NCI-H774 (cell line): ENCODE measurements at regions not wholly inside any gene's neighbourhood (a gene's known extent, or its start where the extent isn't known, plus 50 kb on each side); places are given as distances from the start of the nearest gene placed in this dataset.

Experiments
- DNase-seq: peaks from one replicate; lab custom pipeline; 2025; lab: John Stamatoyannopoulos, UW

DNA sequence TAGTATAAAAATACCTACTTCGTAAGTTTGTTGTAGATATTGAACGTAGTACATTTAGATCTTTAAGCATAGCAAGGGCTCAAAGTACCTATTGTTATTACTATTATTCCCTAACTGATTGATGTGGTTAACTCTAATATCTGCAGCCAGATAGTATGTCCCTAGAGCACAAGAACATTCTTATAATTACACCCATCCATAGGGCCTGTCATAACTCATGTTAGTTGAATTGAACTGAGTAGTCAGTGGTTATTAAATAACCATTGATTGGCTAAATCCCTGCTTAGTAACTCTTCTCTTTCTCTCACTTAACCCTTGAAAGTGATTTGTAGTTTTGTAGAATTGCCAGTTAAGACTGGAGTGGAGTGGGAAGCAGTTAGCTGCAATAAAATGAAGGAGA, 207.5 kb upstream of the HS3ST5 start:
- no peak for DNase-seq

- DNase-seq: no peak
These were observed 200.9 kb upstream of the HS3ST5 start for GRCh38 chr6:114543696-114544095.

DNA sequence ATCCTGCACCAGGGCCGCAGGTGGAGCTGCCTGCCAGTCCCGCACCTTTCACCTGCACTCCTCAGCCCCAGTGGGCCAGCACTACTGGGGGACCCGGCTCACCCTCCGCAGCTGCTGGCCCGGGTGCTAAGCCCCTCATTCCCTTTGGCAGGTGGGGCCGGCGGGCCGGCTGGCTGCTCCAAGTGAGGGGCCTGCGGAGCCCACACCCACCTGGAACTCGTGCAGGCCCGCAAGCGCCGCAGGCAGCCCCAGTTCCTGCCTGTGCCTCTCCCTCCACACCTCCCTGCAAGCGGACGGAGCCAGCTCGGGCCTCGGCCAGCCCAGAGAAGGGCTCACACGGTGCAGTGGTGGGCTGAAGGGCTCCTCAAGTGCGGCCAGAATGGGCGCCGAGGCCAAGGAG, 199.0 kb upstream of the HS3ST5 start:
- DNase-seq: no peak

DNA sequence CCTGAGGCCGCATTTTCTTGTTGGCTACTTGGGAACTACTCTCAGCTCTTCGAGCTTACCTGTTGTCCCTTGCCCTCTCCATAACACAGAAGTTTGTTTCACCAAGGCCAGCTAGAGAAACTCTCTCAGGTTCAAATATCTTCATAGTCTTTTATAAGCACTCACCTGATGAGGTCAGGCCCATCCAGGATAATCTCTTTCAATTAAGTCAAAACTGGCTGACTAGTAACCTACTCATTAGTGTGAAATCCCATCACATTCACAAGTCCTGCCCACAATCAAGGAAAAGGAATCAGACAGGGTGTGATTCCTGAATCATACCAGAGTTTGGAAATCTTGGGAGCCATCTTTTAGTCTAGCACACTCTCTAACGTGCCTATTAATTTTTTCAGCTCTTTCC, 195.2 kb upstream of the HS3ST5 start:
- DNase-seq: no peak

GRCh38 chr6:114534813-114535212, 192.0 kb upstream of the HS3ST5 start:
- no peak for DNase-seq

DNA sequence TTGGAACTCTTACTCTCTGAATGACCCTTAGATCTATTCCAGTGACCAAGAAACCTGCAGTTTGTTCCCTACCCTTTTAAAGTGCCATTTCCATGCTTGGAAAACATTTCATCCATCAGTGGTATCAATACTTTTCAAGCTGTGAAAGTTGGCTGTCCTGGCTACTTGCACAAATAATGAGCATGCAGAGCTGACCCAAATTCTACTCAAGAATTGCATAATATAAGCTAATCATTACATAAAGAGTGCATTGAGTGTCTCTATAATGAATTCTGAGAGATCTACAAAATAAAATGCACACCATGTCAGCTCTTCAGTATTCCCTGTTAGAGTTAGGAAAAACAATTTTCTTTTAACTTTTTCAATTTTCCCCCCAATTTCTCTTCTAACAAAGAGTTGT, 181.3 kb upstream of the HS3ST5 start:
- no peak for DNase-seq

DNA sequence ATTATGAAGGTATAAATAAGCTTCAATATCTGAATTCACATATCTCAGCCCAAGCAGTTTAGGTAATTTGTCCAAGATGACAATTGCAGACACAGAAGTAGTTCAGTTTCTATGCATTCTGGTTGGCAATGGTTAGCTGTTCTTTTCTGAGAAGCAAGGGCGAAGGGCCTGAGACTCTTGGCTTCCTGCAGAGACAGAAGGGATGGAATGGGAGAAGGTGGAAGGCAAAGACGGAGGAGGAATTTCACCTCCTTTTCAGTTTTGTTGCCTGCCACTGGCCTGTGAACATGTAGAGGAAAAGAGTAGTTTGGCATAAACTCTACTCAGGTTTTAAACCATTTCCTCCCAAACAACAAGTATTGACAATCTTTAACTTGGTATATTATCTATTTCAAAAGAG, 180.7 kb upstream of the HS3ST5 start:
- DNase-seq: no peak

DNA sequence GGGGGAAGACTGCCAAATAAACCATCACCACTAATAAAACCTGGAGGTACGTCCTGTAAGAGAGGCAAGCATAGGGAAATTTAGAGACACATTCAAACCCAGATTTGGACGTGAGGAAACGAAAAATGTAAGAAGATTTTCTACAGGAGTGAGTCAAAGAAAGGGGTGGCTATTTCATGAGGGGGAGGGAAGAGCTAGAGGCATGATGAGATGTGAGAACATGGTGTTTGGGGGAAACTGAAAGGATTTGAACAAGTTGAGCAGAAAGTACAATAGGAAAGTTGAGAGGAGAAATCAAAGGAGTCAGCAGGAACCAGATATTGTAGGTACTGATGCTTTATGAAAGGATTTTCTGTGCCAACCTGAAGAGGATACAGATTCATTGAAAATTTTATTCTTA, 179.1 kb upstream of the HS3ST5 start:
- no peak for DNase-seq

GRCh38 chr6:114520976-114521375, 178.2 kb upstream of the HS3ST5 start:
- DNase-seq: no peak

GRCh38 chr6:114514170-114514569, 171.3 kb upstream of the HS3ST5 start:
- DNase-seq: no peak

DNA sequence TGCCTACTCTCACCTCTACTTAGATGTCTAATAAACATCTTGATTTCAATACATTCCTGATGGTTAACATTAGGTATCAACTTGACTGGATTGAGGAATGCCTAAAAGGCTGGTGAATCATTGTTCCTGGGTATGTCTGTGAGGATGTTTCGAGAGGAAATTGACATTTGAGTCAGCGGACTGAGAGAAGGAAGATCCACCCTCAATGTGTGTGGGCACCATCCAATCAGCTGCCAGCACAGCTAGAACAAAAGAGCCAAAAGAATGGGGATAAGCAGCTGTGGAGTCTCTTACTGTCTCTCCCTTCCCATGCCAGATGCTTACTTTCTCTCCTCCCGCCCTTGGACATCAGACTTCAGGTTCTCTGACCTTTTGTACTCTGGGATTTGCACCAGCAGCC, 128.6 kb upstream of the HS3ST5 start:
- no peak for DNase-seq

DNA sequence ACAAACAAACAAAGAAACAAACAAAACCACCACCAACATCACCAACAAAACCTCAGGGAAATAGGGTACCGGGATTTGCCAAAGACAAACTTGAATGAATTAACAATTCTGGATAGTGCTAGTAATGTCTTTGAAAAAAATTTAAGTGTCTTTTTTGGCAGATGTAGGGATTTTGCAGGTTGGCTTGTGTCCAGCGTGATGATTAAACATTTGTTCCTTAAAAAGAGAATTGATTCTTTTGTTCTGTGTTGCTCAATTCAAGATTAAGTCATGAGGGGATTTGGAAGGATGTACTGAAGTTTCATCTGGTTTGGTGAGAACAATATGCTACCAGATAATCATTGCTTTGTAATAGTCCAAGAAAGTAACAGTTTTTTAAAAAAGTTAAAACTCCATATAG, 125.1 kb upstream of the HS3ST5 start:
- DNase-seq: no peak

DNA sequence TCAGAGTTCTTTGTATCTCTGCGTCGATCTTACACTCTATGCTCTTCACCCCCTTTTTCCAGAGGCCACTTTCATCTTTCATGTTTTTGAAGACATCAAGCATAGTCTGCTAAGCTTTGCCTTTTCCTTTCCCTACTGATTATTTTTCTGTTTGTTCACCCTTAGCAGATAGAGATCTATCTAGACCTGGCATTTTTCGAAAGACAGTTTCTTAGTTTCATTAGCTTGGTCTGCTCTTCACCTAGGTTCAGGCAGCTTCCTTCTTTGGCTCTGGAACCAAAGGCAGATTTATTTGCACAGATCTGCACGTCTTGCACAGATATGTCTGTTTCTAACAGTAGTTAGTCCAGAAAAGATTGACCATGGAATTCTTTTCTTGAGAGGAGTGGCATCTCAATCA, 122.7 kb upstream of the HS3ST5 start:
- DNase-seq: no peak

GRCh38 chr6:114453737-114454276, 111.0 kb upstream of the HS3ST5 start:
- no peak for DNase-seq

GRCh38 chr6:114452785-114453401, 110.1 kb upstream of the HS3ST5 start:
- no peak for DNase-seq

DNA sequence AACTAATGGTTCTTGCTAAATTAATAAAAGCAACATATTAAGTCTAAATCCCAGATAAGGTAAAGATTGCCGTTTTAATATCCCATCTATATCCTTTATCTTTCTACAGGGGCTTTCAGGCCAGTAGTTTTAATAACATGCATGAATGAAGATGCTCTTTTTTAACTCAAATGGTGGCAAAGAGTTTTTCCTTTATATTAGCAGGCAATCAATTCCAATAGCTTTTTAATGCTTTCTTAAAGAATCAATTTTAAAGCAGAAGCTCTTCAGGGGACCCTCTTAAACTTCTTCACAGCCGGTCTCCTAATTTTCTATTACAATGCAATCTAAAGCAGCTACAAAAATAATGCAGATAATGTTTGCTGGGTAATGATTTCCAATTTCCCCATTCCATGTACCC, 107.8 kb upstream of the HS3ST5 start:
- DNase-seq: no peak

DNA sequence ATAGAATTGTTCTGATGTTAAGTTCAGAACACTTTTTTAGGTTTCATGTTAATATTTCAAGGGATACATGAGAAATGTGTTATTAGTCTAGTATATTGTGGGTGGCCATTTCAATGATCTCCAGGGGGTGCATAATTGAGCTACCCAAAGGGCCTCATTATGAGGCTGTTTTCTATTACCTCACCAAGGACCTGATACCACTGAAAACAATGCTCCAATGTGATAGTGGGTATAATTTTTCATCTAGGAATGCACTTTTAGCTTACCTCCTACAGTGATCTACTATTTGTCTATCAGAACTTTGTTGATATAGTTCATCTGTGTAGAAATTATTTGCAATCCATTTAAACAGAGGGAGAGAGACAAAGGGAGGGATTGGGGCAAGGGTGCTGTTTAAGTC, 106.8 kb upstream of the HS3ST5 start:
- DNase-seq: no peak

DNA sequence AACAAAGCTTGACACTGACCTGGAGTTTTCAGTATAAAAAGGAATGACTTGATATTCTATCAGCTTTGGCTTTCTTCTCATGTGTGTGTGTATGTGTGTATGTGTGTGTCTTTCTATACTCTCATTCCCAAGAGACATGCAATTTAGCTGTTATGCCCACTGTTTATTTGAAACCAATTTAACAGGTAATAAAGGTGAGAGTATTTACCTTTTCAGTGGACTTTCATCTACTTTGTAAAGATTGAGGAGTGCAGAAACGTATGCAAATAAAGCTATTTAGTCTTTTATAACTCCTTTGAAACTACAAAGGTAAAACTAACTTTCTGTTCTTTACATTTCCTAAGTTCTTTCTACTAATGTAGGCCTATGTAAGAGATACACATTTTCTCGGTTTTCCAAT, 103.5 kb upstream of the HS3ST5 start:
- no peak for DNase-seq

- DNase-seq: no peak
These were observed 103.0 kb upstream of the HS3ST5 start for GRCh38 chr6:114445846-114446245.

GRCh38 chr6:114439411-114439810, 96.6 kb upstream of the HS3ST5 start:
- DNase-seq: no peak

DNA sequence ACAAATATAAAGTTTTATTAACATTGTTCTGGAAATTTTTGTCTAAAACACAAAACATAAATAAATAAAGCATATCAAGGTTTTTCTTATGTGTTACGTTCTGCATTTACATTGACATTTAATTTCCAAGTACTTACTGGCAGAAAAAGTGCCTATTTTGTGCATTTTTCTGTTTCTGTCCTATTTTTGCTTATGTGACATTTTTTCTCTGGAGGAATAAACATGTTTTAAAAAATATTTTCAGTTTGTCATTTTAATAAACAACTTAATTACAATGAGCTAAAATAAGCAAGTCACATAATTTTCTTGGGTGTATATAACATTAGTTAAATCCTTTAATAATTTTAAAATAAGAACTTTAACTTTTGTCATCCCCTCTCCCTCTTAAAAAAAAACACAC, 94.4 kb upstream of the HS3ST5 start:
- no peak for DNase-seq

- no peak for DNase-seq
These were observed 93.9 kb upstream of the HS3ST5 start for GRCh38 chr6:114436691-114437090.

- DNase-seq: no peak
These were observed 93.2 kb upstream of the HS3ST5 start for GRCh38 chr6:114435985-114436384.

DNA sequence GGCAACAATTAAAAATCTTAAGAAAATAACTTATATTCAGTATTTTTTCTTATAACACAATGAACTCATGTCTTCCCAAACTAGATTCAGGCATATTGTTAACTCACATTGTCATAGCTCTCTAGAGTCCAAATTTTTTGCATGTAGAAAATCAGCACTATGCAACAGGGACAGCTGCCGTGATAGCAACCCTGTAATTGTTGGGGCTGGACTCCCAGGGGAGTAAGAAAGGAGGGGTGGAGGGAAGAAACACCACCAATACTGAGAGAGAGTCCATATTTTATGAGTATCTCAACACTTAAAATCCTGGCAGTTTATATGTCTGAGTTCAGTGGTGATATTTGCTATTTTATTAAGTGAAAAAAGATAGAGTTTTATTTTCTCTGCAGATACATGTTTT, 89.6 kb upstream of the HS3ST5 start:
- no peak for DNase-seq

GRCh38 chr6:114431641-114432040, 88.8 kb upstream of the HS3ST5 start:
- DNase-seq: no peak
